GM12892 (cell line): ENCODE measurements at regions not wholly inside any gene's neighbourhood (a gene's known extent, or its start where the extent isn't known, plus 50 kb on each side); places are given as distances from the start of the nearest gene placed in this dataset.

ENCODE experiments used
- POLR2A ChIP-seq: IDR thresholded peaks from 2 replicates; pipeline ENCODE4 v1.6.1; 2011; ENCODE audit warnings: low read depth, low read length, control low read depth
- POLR2AphosphoS5 ChIP-seq: IDR thresholded peaks from 2 replicates; pipeline ENCODE4 v1.6.1; 2011; ENCODE audit warnings: low read depth, low read length, control low read depth

DNA sequence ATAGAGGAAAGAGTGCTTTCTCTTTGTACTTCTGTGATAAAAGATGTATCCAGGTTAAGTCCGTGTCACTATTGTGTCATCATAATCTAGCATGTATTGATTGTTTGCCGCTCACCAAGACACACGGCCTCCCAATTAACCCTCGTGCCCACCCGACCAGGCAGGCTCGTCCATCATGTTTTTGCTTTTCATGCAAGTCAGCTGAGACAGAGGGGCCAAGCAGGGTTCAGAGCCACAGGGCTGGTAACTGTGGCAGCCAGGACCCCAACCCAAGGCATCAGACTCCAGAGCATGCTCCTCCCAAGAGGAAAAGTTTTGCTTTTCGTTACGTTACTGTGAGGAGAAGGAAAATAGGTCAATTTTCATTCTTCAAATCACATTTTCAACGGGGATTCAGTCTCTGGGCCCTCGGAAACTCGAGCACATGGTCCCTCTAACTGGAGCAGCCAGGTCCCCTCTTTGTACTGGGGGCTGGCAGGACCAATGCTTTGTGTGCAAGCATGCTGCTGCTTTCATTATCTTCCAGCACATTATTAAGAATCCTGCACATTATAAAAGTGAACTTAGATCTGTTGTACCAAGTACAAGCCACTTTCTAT lies 161.1 kb upstream of the TOPAZ1 start:
- TF ChIP-seq POLR2A (no peak), POLR2AphosphoS5 (no peak)
